ENCODE measurements at regions not wholly inside any gene's neighbourhood (a gene's known extent, or its start where the extent isn't known, plus 50 kb on each side); places are given as distances from the start of the nearest gene placed in this dataset.
"Not testable (repeated sequence)": the region's sequence is repeated elsewhere in the genome, so short reads cannot be mapped to it uniquely, and the experiment has no call there.

GRCh38 chr9:81827616-81828296 lies 100.5 kb upstream of the SPATA31D4 start:
- Mint-ChIP-seq H3K4me3 (ENCODE audit: unreplicated experiment) (no peak overlapping the region), H3K27me3 (ENCODE audit: insufficient read depth, unreplicated experiment) (no peaks in the 10 kb centered on the region), H3K4me1 (ENCODE audit: insufficient read depth, unreplicated experiment) (peaks cover 16% of the 10 kb centered on the region), H3K36me3 (ENCODE audit: insufficient read depth, unreplicated experiment) (no peaks in the 10 kb centered on the region), H3K27ac (ENCODE audit: low read depth, unreplicated experiment) (no peak overlapping the region), H3K9me3 (ENCODE audit: unreplicated experiment) (no peaks in the 10 kb centered on the region)
- TF ChIP-seq, protein P1, sequence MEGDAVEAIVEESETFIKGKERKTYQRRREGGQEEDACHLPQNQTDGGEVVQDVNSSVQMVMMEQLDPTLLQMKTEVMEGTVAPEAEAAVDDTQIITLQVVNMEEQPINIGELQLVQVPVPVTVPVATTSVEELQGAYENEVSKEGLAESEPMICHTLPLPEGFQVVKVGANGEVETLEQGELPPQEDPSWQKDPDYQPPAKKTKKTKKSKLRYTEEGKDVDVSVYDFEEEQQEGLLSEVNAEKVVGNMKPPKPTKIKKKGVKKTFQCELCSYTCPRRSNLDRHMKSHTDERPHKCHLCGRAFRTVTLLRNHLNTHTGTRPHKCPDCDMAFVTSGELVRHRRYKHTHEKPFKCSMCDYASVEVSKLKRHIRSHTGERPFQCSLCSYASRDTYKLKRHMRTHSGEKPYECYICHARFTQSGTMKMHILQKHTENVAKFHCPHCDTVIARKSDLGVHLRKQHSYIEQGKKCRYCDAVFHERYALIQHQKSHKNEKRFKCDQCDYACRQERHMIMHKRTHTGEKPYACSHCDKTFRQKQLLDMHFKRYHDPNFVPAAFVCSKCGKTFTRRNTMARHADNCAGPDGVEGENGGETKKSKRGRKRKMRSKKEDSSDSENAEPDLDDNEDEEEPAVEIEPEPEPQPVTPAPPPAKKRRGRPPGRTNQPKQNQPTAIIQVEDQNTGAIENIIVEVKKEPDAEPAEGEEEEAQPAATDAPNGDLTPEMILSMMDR (IDR thresholded peaks at IDR 0.05; ENCODE audit: unreplicated experiment) = no peak
- ChIA-PET POLR2A (interaction anchor here (0.5 to 0.7 kb wide), 2 partner anchors 138 to 1880 kb away, joined by 3 read pairs; partner anchors contain the start of gene TLE1), CTCF (interaction anchor here (0.6 to 1.0 kb wide), 3 partner anchors 77 to 1178 kb away, joined by 3 to 4 read pairs (median 3); no protein-coding TSS in a partner anchor)
- intact Hi-C loops (cut with micrococcal nuclease) = no loop called here
- BruUV-seq (replicated peaks) = no TSS peak
- DNase-seq (ENCODE audit: unreplicated experiment) = no peak

- Mint-ChIP-seq H3K4me1 (ENCODE audit: insufficient read depth, unreplicated experiment) (peaks cover 16% of the 10 kb centered on the region), H3K27ac (ENCODE audit: low read depth, unreplicated experiment) (no peak overlapping the region), H3K9me3 (ENCODE audit: unreplicated experiment) (no peaks in the 10 kb centered on the region), H3K27me3 (ENCODE audit: insufficient read depth, unreplicated experiment) (no peaks in the 10 kb centered on the region), H3K36me3 (ENCODE audit: insufficient read depth, unreplicated experiment) (no peaks in the 10 kb centered on the region), H3K4me3 (ENCODE audit: unreplicated experiment) (no peak overlapping the region)
- TF ChIP-seq, protein P1 (IDR thresholded peaks at IDR 0.05; ENCODE audit: unreplicated experiment) = no peak
- intact Hi-C loops (cut with micrococcal nuclease) = no loop called here
- no peak for DNase-seq (ENCODE audit: unreplicated experiment)
- ChIA-PET CTCF (no interaction called here), POLR2A (interaction anchor here (0.7 kb wide), 1 partner anchor 10 kb away, joined by 3 read pairs; no protein-coding TSS in a partner anchor)
- no TSS peak for BruUV-seq (replicated peaks)
Observed at GRCh38 chr9:81829195-81829882, 98.9 kb upstream of the SPATA31D4 start.

DNA sequence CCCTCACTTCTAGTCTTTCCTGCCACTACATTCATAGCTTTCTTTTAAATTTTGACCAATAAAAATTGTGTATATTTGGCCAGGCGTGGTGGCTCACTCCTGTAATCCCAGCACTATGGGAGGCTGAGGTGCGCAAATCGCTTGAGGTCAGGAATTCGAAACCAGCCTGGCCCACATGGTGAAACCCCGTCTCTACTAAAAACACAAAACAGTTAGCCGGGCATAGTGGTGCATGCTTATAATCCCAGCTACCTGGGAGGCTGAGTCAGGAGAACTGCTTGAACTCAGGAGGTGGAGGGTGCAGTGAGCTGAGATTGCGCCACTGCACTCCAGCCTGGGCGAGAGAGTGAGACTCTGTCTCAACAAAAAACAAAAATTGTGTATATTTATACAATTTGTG lies 97.8 kb upstream of the SPATA31D4 start:
- H3K27me3 Mint-ChIP-seq (ENCODE audit: insufficient read depth, unreplicated experiment); H3K36me3 Mint-ChIP-seq (ENCODE audit: insufficient read depth, unreplicated experiment); H3K4me3 Mint-ChIP-seq (ENCODE audit: unreplicated experiment); H3K9me3 Mint-ChIP-seq (ENCODE audit: unreplicated experiment); BruUV-seq (replicated peaks); H3K4me1 Mint-ChIP-seq (ENCODE audit: insufficient read depth, unreplicated experiment); intact Hi-C loops (cut with micrococcal nuclease); H3K27ac Mint-ChIP-seq (ENCODE audit: low read depth, unreplicated experiment): not testable (repeated sequence)
- CTCF ChIA-PET = interaction anchor here (0.6 to 1.1 kb wide), 3 partner anchors 19 to 566 kb away, joined by 3 to 4 read pairs (median 3); no protein-coding TSS in a partner anchor
- peak; percentile 11 for DNase-seq (ENCODE audit: unreplicated experiment)
- POLR2A ChIA-PET = interaction anchor here (0.7 kb wide), 1 partner anchor 9 kb away, joined by 3 read pairs; no protein-coding TSS in a partner anchor

DNA sequence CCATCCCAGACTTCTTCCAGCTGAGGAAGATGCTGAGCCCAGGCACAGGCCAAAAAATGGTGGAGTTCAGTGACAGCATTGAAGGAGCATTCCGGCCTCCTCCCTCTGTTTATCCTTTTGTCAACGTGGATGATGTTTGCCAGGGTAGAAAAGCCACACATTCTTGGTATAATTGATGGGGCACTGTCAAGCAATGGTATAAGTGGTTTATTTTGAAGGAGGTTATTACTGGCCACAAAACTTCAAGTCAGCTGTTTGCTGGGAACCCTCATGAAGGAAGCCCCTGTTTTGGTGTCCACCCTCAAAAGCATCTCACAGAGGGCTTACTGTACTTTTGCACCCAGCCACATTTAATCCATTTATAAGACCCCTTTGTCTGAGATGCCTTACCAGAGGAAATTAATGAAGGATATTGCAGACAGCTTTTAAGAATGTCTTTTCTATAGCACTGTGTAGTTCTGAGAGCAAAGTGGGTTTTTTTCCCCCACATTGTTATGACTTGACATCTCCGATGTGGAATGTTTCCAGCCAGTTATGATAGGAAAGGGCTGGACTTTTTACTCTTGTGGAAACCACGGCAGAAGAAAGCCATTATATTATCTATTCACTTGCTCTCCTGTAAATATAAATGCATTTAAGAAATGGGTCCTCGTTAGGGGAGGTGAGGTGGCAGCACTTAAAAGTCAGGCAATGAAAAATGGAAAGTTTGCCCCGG lies 95.5 kb upstream of the SPATA31D4 start:
- Mint-ChIP-seq H3K9me3 (ENCODE audit: unreplicated experiment) (no peaks in the 10 kb centered on the region), H3K27ac (ENCODE audit: low read depth, unreplicated experiment) (no peak overlapping the region)
- no TSS peak for BruUV-seq (replicated peaks)

More for the DNA sequence above, 95.5 kb upstream of the SPATA31D4 start:
- DNase-seq (ENCODE audit: unreplicated experiment) = no peak
- ChIA-PET CTCF (no interaction called here), POLR2A (no interaction called here)
- no peak overlapping the region for H3K4me3 Mint-ChIP-seq (ENCODE audit: unreplicated experiment)
- no peaks in the 10 kb centered on the region for H3K27me3 Mint-ChIP-seq (ENCODE audit: insufficient read depth, unreplicated experiment)
- H3K4me1 Mint-ChIP-seq (ENCODE audit: insufficient read depth, unreplicated experiment) = no peaks in the 10 kb centered on the region
- TF ChIP-seq, protein P1 (IDR thresholded peaks at IDR 0.05; ENCODE audit: unreplicated experiment) = no peak
- no peaks in the 10 kb centered on the region for H3K36me3 Mint-ChIP-seq (ENCODE audit: insufficient read depth, unreplicated experiment)
- intact Hi-C loops (cut with micrococcal nuclease) = no loop called here

Data from MCF 10A (cell line).